K562 (cell line): ENCODE measurements at regions not wholly inside any gene's neighbourhood (a gene's known extent, or its start where the extent isn't known, plus 50 kb on each side); places are given as distances from the start of the nearest gene placed in this dataset.

ENCODE experiments used
- CBX5 ChIP-seq: IDR thresholded peaks from 2 replicates; pipeline ENCODE4 v1.6.1; 2014; ENCODE audit warnings: low read depth, borderline replicate concordance
- CC2D1A ChIP-seq: fragments of 450-650 bp; IDR thresholded peaks from 2 replicates; pipeline ENCODE4 v1.6.1; 2017; ENCODE audit warnings: mild to moderate bottlenecking
- CHD4 ChIP-seq: fragments of 200-600 bp; sonication (generic); IDR thresholded peaks from 3 replicates; pipeline ENCODE4 v1.6.1; 2012; ENCODE audit warnings: low read depth, mild to moderate bottlenecking, mixed read lengths, low read length, inconsistent platforms; ENCODE audit not compliant: insufficient read depth, insufficient replicate concordance, poor library complexity, severe bottlenecking
- CTCF ChIP-seq, 3 experiments: IDR thresholded peaks in 2 of 3; conservative IDR thresholded peaks in 1 of 3; 2 replicates each; pipeline ENCODE4 v1.5.1; 2011 to 2012; ENCODE audit warnings: low read length in 3 of 3, mild to moderate bottlenecking in 3 of 3, control low read depth in 2 of 3, improper control_type of control experiment in 1 of 3, inconsistent platforms in 1 of 3, low read depth in 1 of 3, mixed read lengths in 1 of 3, moderate library complexity in 1 of 3; ENCODE audit not compliant: insufficient read depth in 2 of 3
- GABPA ChIP-seq: fragments of 200-800 bp; sonication (Bioruptor generic); conservative IDR thresholded peaks from 2 replicates; pipeline ENCODE4 v1.6.1; 2016; ENCODE audit warnings: low read depth, missing genetic modification characterization, missing compliant biosample characterization
- KAT8 ChIP-seq: fragments of 450-650 bp; IDR thresholded peaks from 2 replicates; pipeline ENCODE4 v1.6.1; 2016; ENCODE audit warnings: low read depth, mild to moderate bottlenecking
- KDM2B ChIP-seq: fragments of 250-450 bp; sonication (Bioruptor Pico); IDR thresholded peaks from 2 replicates; pipeline ENCODE4 v1.8.0; 2021; ENCODE audit warnings: mild to moderate bottlenecking, moderate library complexity
- POLR2AphosphoS5 ChIP-seq: IDR thresholded peaks from 2 replicates; pipeline ENCODE4 v1.6.1; 2011; ENCODE audit warnings: mild to moderate bottlenecking, low read depth, low read length, moderate library complexity; ENCODE audit not compliant: control insufficient read depth, insufficient read depth
- PTTG1 ChIP-seq: fragments of 450-650 bp; IDR thresholded peaks from 2 replicates; pipeline ENCODE4 v1.6.1; 2016; ENCODE audit warnings: low read depth, mild to moderate bottlenecking, missing genetic modification characterization, missing compliant biosample characterization
- RAD21 ChIP-seq, 2 experiments: fragments of 250-450 bp in 1 of 2; fragments of 450-650 bp in 1 of 2; sonication (Bioruptor Pico) in 1 of 2; formaldehyde crosslinking in 1 of 2; IDR thresholded peaks in 1 of 2; conservative IDR thresholded peaks in 1 of 2; 2 replicates each; pipeline versions ENCODE4 v1.4.0 to v1.8.0; 2020 to 2022; ENCODE audit warnings: mild to moderate bottlenecking in 2 of 2, moderate library complexity in 1 of 2
- REST ChIP-seq, 2 experiments: fragments of 450-650 bp; formaldehyde crosslinking in 1 of 2; IDR thresholded peaks; 2 replicates each; pipeline versions ENCODE4 v1.4.0 to v1.6.1; 2014 to 2020; ENCODE audit warnings: mild to moderate bottlenecking in 2 of 2, borderline replicate concordance in 1 of 2, low read depth in 1 of 2
- RFX5 ChIP-seq: IDR thresholded peaks from 2 replicates; pipeline ENCODE4 v1.6.1; 2011; ENCODE audit warnings: low read depth, mild to moderate bottlenecking, improper control_type of control experiment, low read length
- SIN3A ChIP-seq, 2 experiments: fragments of 150-350 bp in 1 of 2; IDR thresholded peaks; 2 replicates each; pipeline ENCODE4 v1.6.1; 2011 to 2016; ENCODE audit warnings: borderline replicate concordance in 2 of 2, low read depth in 2 of 2, low read length in 2 of 2, mild to moderate bottlenecking in 2 of 2, moderate library complexity in 2 of 2; ENCODE audit not compliant: control insufficient read depth in 1 of 2
- TCF7L2 ChIP-seq: fragments of 150-350 bp; IDR thresholded peaks from 2 replicates; pipeline ENCODE4 v1.6.1; 2016; ENCODE audit warnings: low read depth, mild to moderate bottlenecking, low read length, moderate library complexity

- TF ChIP-seq KAT8 (no peak), POLR2AphosphoS5 (no peak), REST (IDR thresholded peaks at IDR 0.05; ENCODE audit: borderline replicate concordance) (no peak), REST (CRISPR knock-in tag; IDR thresholded peaks at IDR 0.05; ENCODE audit: low read depth) (no peak), RAD21 (CRISPR knock-in tag; conservative IDR thresholded peaks at IDR 0.05 in 1 of 2, IDR thresholded peaks at IDR 0.05 in 1 of 2) (no peak), CTCF (IDR thresholded peaks at IDR 0.05 in 2 of 3, conservative IDR thresholded peaks at IDR 0.05 in 1 of 3; ENCODE audit: insufficient read depth in 2 of 3, low read depth in 1 of 3, low read length in 3 of 3) (no peak), SIN3A (IDR thresholded peaks at IDR 0.05; ENCODE audit: borderline replicate concordance in 2 of 2, control insufficient read depth in 1 of 2, low read depth in 2 of 2, low read length in 2 of 2) (no peak), PTTG1 (tag) (no peak), CBX5 (no peak), TCF7L2 (no peak), GABPA (tag) (no peak), RFX5 (no peak), CC2D1A (no peak), KDM2B (CRISPR knock-in tag) (no peak), CHD4 (no peak)
Observed at GRCh38 chr10:131452926-131453720, 141.6 kb upstream of the TCERG1L start.
